ENCODE measurements at regions not wholly inside any gene's neighbourhood (a gene's known extent, or its start where the extent isn't known, plus 50 kb on each side); places are given as distances from the start of the nearest gene placed in this dataset.

DNA sequence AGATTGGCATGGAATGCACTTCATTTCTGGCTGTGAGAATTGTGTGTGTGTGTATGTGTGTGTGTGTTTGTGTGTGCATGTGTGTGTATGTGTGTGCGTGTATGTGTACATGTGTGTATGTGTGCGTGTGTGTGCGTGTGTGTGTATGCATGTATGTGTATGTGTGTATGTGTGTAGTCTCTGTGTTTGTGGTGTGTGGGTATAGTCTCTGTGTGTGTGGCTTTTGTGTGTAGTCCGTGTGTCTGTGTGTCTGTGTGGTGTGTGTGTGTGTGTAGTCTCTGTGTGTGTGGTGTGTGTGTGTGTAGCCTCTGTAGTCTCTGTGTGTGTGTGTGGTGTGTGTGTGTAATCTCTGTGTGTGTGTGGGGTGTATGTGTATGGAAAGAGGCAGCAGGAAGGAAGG, 247.3 kb upstream of the SOX11 start:
- H3K9me3 ChIP-seq (replicated peaks; ENCODE audit: control insufficient read depth, insufficient read depth, low read length) = no peaks in the 10 kb centered on the region
- in situ Hi-C loops (cut with MboI) = no loop called here
- no peak overlapping the region for H3K9ac ChIP-seq (ENCODE audit: control insufficient read depth, insufficient read depth, low read length)
- H4K20me1 ChIP-seq (ENCODE audit: control insufficient read depth, insufficient read depth) = no peaks in the 10 kb centered on the region
- no peak overlapping the region for H3K4me3 ChIP-seq
- TF ChIP-seq BRCA1 (IDR thresholded peaks at IDR 0.05; ENCODE audit: low read depth, low read length) (no peak), MTA3 (IDR thresholded peaks at IDR 0.05; ENCODE audit: borderline replicate concordance, low read length) (no peak), GATAD2B (conservative IDR thresholded peaks at IDR 0.05; ENCODE audit: low read depth) (no peak), TARDBP (IDR thresholded peaks at IDR 0.05; ENCODE audit: borderline replicate concordance) (no peak), FOXM1 (IDR thresholded peaks at IDR 0.05; ENCODE audit: low read depth, low read length) (no peak)
- no peaks in the 10 kb centered on the region for H3K4me1 ChIP-seq (ENCODE audit: control insufficient read depth, insufficient read depth, low read length)
- SMC1A ChIA-PET (ENCODE audit: uncharacterized antibody, unreplicated experiment) = no interaction called here
- no TSS peak for BruUV-seq (replicated peaks)
- POLR2A ChIA-PET = no interaction called here
- no peaks in the 10 kb centered on the region for H3K36me3 ChIP-seq (ENCODE audit: control insufficient read depth in 2 of 2, insufficient read depth in 2 of 2, low read length in 1 of 2)
- H3K4me2 ChIP-seq (ENCODE audit: control insufficient read depth, insufficient read depth) = no peak overlapping the region
- no peaks in the 10 kb centered on the region for H3K27me3 ChIP-seq (replicated peaks in 1 of 2; ENCODE audit: control insufficient read depth in 2 of 2, insufficient read depth in 2 of 2, low read length in 1 of 2)
- WGBS (ENCODE audit: insufficient coverage, insufficient replicate concordance, low lambda C conversion rate, missing lambda C conversion rate) = 15% methylated on average over 4 of the region's 4 CpGs
- RAD21 ChIA-PET (ENCODE audit: unreplicated experiment) = no interaction called here
- no peak overlapping the region for H2AFZ ChIP-seq (ENCODE audit: control insufficient read depth, low read depth, low read length)
- ATAC-seq (no peak), DNase-seq (ENCODE audit: low read depth, low spot score) (no peak), FAIRE-seq (no peak)
- no peaks in the 10 kb centered on the region for H3K79me2 ChIP-seq (ENCODE audit: control insufficient read depth, insufficient read depth, low read length)
- intact Hi-C loops (cut with micrococcal nuclease; ENCODE audit: unreplicated experiment) = no loop called here
- CTCF ChIA-PET = no interaction called here
- H3K27ac ChIP-seq (ENCODE audit: control insufficient read depth, insufficient read depth) = no peak overlapping the region

DNA sequence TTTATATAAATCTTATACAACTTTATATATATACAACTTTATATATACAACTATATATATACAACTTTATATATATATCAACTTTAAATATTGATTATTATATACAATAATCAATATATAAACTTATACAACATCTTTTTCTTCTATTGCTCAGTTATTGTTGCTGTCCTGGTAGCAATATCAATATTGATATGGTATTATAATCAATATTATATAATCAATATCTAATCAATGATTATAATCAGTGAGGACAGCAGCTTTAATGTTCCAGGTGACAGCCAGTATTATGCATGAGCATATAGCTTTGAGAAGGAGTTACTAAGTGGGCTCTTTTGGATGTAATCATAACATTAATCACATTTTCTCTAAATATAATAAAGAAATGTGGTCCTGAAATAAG, 242.3 kb upstream of the SOX11 start:
- H3K9ac ChIP-seq (ENCODE audit: control insufficient read depth, insufficient read depth, low read length) = no peak overlapping the region
- intact Hi-C loops (cut with micrococcal nuclease; ENCODE audit: unreplicated experiment) (no loop called here), in situ Hi-C loops (cut with MboI) (no loop called here)
- H3K36me3 ChIP-seq (ENCODE audit: control insufficient read depth in 2 of 2, insufficient read depth in 2 of 2, low read length in 1 of 2) = no peaks in the 10 kb centered on the region
- H3K27ac ChIP-seq (ENCODE audit: control insufficient read depth, insufficient read depth) = no peak overlapping the region
- TF ChIP-seq MYC (IDR thresholded peaks at IDR 0.05; ENCODE audit: insufficient read depth, insufficient read length, insufficient replicate concordance, low read length, severe bottlenecking) (no peak), TCF3 (IDR thresholded peaks at IDR 0.05; ENCODE audit: borderline replicate concordance, insufficient read depth, low read depth, low read length) (no peak), TCF12 (IDR thresholded peaks at IDR 0.05; ENCODE audit: low read depth, low read length) (no peak), TBL1XR1 (IDR thresholded peaks at IDR 0.05; ENCODE audit: low read depth, low read length) (no peak), ZNF622 (IDR thresholded peaks at IDR 0.05) (no peak)
- TF ChIP-seq, protein P1, sequence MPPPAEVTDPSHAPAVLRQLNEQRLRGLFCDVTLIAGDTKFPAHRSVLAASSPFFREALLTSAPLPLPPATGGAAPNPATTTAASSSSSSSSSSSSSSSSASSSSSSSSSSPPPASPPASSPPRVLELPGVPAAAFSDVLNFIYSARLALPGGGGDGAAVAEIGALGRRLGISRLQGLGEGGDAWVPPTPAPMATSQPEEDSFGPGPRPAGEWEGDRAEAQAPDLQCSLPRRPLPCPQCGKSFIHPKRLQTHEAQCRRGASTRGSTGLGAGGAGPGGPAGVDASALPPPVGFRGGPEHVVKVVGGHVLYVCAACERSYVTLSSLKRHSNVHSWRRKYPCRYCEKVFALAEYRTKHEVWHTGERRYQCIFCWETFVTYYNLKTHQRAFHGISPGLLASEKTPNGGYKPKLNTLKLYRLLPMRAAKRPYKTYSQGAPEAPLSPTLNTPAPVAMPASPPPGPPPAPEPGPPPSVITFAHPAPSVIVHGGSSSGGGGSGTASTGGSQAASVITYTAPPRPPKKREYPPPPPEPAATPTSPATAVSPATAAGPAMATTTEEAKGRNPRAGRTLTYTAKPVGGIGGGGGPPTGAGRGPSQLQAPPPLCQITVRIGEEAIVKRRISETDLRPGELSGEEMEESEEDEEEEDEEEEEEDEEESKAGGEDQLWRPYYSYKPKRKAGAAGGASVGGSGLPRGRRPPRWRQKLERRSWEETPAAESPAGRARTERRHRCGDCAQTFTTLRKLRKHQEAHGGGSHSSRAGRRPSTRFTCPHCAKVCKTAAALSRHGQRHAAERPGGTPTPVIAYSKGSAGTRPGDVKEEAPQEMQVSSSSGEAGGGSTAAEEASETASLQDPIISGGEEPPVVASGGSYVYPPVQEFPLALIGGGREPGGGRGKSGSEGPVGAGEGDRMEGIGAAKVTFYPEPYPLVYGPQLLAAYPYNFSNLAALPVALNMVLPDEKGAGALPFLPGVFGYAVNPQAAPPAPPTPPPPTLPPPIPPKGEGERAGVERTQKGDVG (CRISPR knock-in tag; IDR thresholded peaks at IDR 0.05) = no peak
- CTCF ChIA-PET = interaction anchor here (0.8 kb wide), 1 partner anchor 90 kb away, joined by 3 read pairs; no protein-coding TSS in a partner anchor
- RAD21 ChIA-PET (ENCODE audit: unreplicated experiment) = no interaction called here
- no TSS peak for BruUV-seq (replicated peaks)
- FAIRE-seq = no peak
- ATAC-seq = no peak
- no peak for DNase-seq (ENCODE audit: low read depth, low spot score)
- H3K79me2 ChIP-seq (ENCODE audit: control insufficient read depth, insufficient read depth, low read length) = no peaks in the 10 kb centered on the region
- no peaks in the 10 kb centered on the region for H3K4me1 ChIP-seq (ENCODE audit: control insufficient read depth, insufficient read depth, low read length)
- no peak overlapping the region for H3K4me3 ChIP-seq
- H3K9me3 ChIP-seq (replicated peaks; ENCODE audit: control insufficient read depth, insufficient read depth, low read length) = no peaks in the 10 kb centered on the region
- SMC1A ChIA-PET (ENCODE audit: uncharacterized antibody, unreplicated experiment) = no interaction called here
- H4K20me1 ChIP-seq (ENCODE audit: control insufficient read depth, insufficient read depth) = no peaks in the 10 kb centered on the region
- no peaks in the 10 kb centered on the region for H3K27me3 ChIP-seq (replicated peaks in 1 of 2; ENCODE audit: control insufficient read depth in 2 of 2, insufficient read depth in 2 of 2, low read length in 1 of 2)
- POLR2A ChIA-PET = interaction anchor here (0.6 kb wide), 1 partner anchor 1620 kb away, joined by 4 read pairs; no protein-coding TSS in a partner anchor
- H2AFZ ChIP-seq (ENCODE audit: control insufficient read depth, low read depth, low read length) = no peak overlapping the region
- H3K4me2 ChIP-seq (ENCODE audit: control insufficient read depth, insufficient read depth) = no peak overlapping the region

Measured in GM12878 (cell line).